WTC11 (cell line): ENCODE measurements at regions not wholly inside any gene's neighbourhood (a gene's known extent, or its start where the extent isn't known, plus 50 kb on each side); places are given as distances from the start of the nearest gene placed in this dataset.
"Not testable (repeated sequence)": the region's sequence is repeated elsewhere in the genome, so short reads cannot be mapped to it uniquely, and the experiment has no call there.

Source experiments
- ATAC-seq: fragments of 200-7000 bp; cut with Tn5 transposase; 2 replicates; pipeline ENCODE4 v1.10.0; 2021; ENCODE audit warnings: mild to moderate bottlenecking, moderate library complexity
- CTCF ChIA-PET: fragments of 300-600 bp; sonication (Branson Sonifier 250); formaldehyde crosslinking; loops from one replicate; lab custom pipeline; 2021; ENCODE audit warnings: antibody characterized with exemption; lab: Charles Lee
- POLR2A ChIA-PET: fragments of 350-600 bp; sonication (Branson Sonifier 250); formaldehyde crosslinking; loops from one replicate; lab custom pipeline; 2021; ENCODE audit warnings: antibody characterized with exemption; lab: Charles Lee
- DNase-seq: peaks from one replicate; pipeline ENCODE4 v3.0.0; 2021; ENCODE audit warnings: low spot score
- H3K27ac Mint-ChIP-seq: 2 replicates; pipeline ENCODE4 v1.8.0; 2021; ENCODE audit warnings: mixed read lengths
- H3K27me3 Mint-ChIP-seq: 2 replicates; pipeline ENCODE4 v1.8.0; 2021; ENCODE audit warnings: low read depth, mild to moderate bottlenecking, moderate library complexity, mixed read lengths
- H3K36me3 Mint-ChIP-seq: 2 replicates; pipeline ENCODE4 v1.8.0; 2021; ENCODE audit warnings: mixed read lengths
- H3K4me1 Mint-ChIP-seq: 2 replicates; pipeline ENCODE4 v1.8.0; 2022; ENCODE audit warnings: mixed read lengths
- H3K4me3 Mint-ChIP-seq: 2 replicates; pipeline ENCODE4 v1.8.0; 2021; ENCODE audit warnings: mild to moderate bottlenecking, moderate library complexity, mixed read lengths
- H3K9me3 Mint-ChIP-seq: 2 replicates; pipeline ENCODE4 v1.8.0; 2021; ENCODE audit warnings: mixed read lengths
- ELF4 ChIP-seq: sonication (generic); formaldehyde crosslinking; IDR thresholded peaks from 2 replicates; pipeline ENCODE4 v1.8.1; 2022; ENCODE audit warnings: low read depth, mild to moderate bottlenecking, moderate library complexity, missing genetic modification reagents
- ETV6 ChIP-seq: sonication (generic); formaldehyde crosslinking; IDR thresholded peaks from 2 replicates; pipeline ENCODE4 v1.8.1; 2022; ENCODE audit warnings: mild to moderate bottlenecking, missing genetic modification reagents
- GABPB1 ChIP-seq: sonication (generic); formaldehyde crosslinking; IDR thresholded peaks from 2 replicates; pipeline ENCODE4 v1.8.1; 2023; ENCODE audit warnings: mild to moderate bottlenecking, missing genetic modification reagents
- HMGA2 ChIP-seq: fragments of 250-450 bp; sonication (Bioruptor Pico); IDR thresholded peaks from 2 replicates; pipeline ENCODE4 v1.4.0; 2021; ENCODE audit warnings: mild to moderate bottlenecking, moderate library complexity
- JAZF1 ChIP-seq: fragments of 250-450 bp; sonication (Bioruptor Pico); IDR thresholded peaks from 2 replicates; pipeline ENCODE4 v1.9.0; 2021; ENCODE audit warnings: moderate library complexity, mild to moderate bottlenecking, inconsistent platforms
- JUN ChIP-seq: sonication (generic); formaldehyde crosslinking; IDR thresholded peaks from 2 replicates; pipeline ENCODE4 v1.8.0; 2023; ENCODE audit warnings: mild to moderate bottlenecking, missing genetic modification reagents
- NFYB ChIP-seq: sonication (generic); formaldehyde crosslinking; conservative IDR thresholded peaks from 2 replicates; pipeline ENCODE4 v1.8.0; 2022; ENCODE audit warnings: low read depth, missing genetic modification reagents
- OVOL2 ChIP-seq: fragments of 250-450 bp; sonication (Bioruptor Pico); IDR thresholded peaks from 2 replicates; pipeline ENCODE4 v1.9.0; 2021; ENCODE audit warnings: mild to moderate bottlenecking, borderline replicate concordance
- SMAD3 ChIP-seq: sonication (generic); formaldehyde crosslinking; IDR thresholded peaks from 2 replicates; pipeline ENCODE4 v1.8.0; 2022; ENCODE audit warnings: missing genetic modification reagents, mild to moderate bottlenecking, borderline replicate concordance
- SMAD4 ChIP-seq: sonication (generic); formaldehyde crosslinking; IDR thresholded peaks from 2 replicates; pipeline ENCODE4 v1.8.0; 2022; ENCODE audit warnings: mild to moderate bottlenecking, missing genetic modification reagents
- TP53 ChIP-seq: sonication (generic); formaldehyde crosslinking; IDR thresholded peaks from 2 replicates; pipeline ENCODE4 v1.8.1; 2023; ENCODE audit warnings: mild to moderate bottlenecking, missing genetic modification reagents
- ZNF121 ChIP-seq: sonication (generic); formaldehyde crosslinking; IDR thresholded peaks from 2 replicates; pipeline ENCODE4 v1.8.0; 2023; ENCODE audit warnings: missing genetic modification reagents
- TF ChIP-seq, protein P1 (sequence below): fragments of 250-450 bp; sonication (Bioruptor Pico); IDR thresholded peaks from 2 replicates; pipeline ENCODE4 v1.8.0; 2021; ENCODE audit warnings: mild to moderate bottlenecking
- TF ChIP-seq, protein P2 (sequence below): sonication (generic); formaldehyde crosslinking; IDR thresholded peaks from 2 replicates; pipeline ENCODE4 v1.8.1; 2022; ENCODE audit warnings: mild to moderate bottlenecking, moderate library complexity, missing genetic modification reagents
- TF ChIP-seq, protein P3 (sequence below): sonication (generic); formaldehyde crosslinking; IDR thresholded peaks from 2 replicates; pipeline ENCODE4 v1.8.1; 2022; ENCODE audit warnings: low read depth, mild to moderate bottlenecking, moderate library complexity, missing genetic modification reagents, borderline replicate concordance
- TF ChIP-seq, protein P4 (sequence below): fragments of 250-450 bp; sonication (Bioruptor Pico); IDR thresholded peaks from 2 replicates; pipeline ENCODE4 v1.9.0; 2021; ENCODE audit warnings: mild to moderate bottlenecking
- TF ChIP-seq, protein P5 (sequence below): fragments of 250-450 bp; sonication (Bioruptor Pico); IDR thresholded peaks from 2 replicates; pipeline ENCODE4 v2.1.2; 2022; ENCODE audit warnings: mild to moderate bottlenecking, moderate library complexity
- TF ChIP-seq, protein P6 (sequence below): sonication (generic); formaldehyde crosslinking; IDR thresholded peaks from 2 replicates; pipeline ENCODE4 v1.8.1; 2022; ENCODE audit warnings: missing genetic modification reagents, borderline replicate concordance
- TF ChIP-seq, protein P7 (sequence below): sonication (generic); formaldehyde crosslinking; IDR thresholded peaks from 2 replicates; pipeline ENCODE4 v1.8.0; 2022; ENCODE audit warnings: mild to moderate bottlenecking, missing genetic modification reagents
- TF ChIP-seq, protein P8 (sequence below): sonication (generic); formaldehyde crosslinking; IDR thresholded peaks from 2 replicates; pipeline ENCODE4 v1.8.0; 2022; ENCODE audit warnings: mild to moderate bottlenecking, missing genetic modification reagents

DNA sequence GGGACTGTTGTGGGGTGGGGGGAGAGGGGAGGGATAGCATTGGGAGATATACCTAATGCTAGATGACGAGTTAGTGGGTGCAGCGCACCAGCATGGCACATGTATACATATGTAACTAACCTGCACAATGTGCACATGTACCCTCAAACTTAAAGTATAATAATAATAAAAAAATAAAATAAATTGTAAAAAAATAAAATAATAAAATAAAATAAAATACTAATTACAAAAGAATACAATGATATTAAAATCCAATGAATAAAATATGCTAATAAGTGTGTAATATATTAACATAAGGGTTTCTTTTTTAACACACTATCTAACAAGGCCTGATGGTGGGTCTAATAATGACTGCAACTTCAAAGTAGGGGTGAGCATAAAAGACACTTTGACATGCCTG, 177.6 kb downstream of the CPEB2 start:
- ATAC-seq, DNase-seq, H3K27me3 Mint-ChIP-seq, H3K27ac Mint-ChIP-seq, CTCF ChIA-PET, H3K36me3 Mint-ChIP-seq, H3K4me3 Mint-ChIP-seq, H3K4me1 Mint-ChIP-seq, POLR2A ChIA-PET: not testable (repeated sequence)
- peaks cover 25% of the 10 kb centered on the region for H3K9me3 Mint-ChIP-seq
- TF ChIP-seq HMGA2 (CRISPR knock-in tag) = peak; percentile 97

DNA sequence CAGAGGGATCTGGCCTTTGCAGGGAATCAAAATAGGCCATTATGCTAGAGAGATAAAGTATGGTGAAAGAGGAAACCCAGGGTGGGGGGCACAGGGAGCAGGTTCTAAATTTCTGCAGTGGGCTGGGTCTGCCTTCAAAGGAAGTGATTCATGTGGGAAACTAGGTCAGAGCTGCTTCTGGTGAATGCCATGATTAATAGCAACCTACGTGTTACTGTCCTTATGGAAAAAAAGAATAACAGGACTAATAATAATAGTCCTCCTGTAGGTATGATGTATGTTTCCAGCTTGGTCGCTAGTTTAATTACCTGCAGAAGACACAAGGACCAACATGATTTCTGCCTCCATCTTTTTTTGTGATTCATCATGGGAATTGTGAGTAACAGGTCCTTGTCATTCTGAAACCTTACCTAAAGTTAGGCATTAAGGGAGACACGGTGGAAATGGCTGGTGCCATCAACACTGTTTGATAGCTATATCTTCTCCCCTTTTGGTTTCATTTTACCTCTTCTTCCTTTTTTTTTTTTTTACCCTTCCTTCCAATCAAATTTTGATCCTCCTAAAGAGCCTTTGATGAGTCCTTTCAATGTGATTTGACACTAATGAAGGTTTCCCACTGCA, 180.4 kb downstream of the CPEB2 start:
- TF ChIP-seq JAZF1 (no peak), OVOL2 (CRISPR knock-in tag) (no peak), JUN (CRISPR knock-in tag) (no peak), ZNF121 (CRISPR knock-in tag) (no peak), SMAD4 (CRISPR knock-in tag) (no peak), GABPB1 (no peak)
- TF ChIP-seq, protein P1, sequence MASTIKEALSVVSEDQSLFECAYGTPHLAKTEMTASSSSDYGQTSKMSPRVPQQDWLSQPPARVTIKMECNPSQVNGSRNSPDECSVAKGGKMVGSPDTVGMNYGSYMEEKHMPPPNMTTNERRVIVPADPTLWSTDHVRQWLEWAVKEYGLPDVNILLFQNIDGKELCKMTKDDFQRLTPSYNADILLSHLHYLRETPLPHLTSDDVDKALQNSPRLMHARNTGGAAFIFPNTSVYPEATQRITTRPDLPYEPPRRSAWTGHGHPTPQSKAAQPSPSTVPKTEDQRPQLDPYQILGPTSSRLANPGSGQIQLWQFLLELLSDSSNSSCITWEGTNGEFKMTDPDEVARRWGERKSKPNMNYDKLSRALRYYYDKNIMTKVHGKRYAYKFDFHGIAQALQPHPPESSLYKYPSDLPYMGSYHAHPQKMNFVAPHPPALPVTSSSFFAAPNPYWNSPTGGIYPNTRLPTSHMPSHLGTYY = no peak
- TF ChIP-seq, protein P2, sequence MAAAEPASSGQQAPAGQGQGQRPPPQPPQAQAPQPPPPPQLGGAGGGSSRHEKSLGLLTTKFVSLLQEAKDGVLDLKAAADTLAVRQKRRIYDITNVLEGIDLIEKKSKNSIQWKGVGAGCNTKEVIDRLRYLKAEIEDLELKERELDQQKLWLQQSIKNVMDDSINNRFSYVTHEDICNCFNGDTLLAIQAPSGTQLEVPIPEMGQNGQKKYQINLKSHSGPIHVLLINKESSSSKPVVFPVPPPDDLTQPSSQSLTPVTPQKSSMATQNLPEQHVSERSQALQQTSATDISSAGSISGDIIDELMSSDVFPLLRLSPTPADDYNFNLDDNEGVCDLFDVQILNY (CRISPR knock-in tag) = no peak
- TF ChIP-seq, protein P3, sequence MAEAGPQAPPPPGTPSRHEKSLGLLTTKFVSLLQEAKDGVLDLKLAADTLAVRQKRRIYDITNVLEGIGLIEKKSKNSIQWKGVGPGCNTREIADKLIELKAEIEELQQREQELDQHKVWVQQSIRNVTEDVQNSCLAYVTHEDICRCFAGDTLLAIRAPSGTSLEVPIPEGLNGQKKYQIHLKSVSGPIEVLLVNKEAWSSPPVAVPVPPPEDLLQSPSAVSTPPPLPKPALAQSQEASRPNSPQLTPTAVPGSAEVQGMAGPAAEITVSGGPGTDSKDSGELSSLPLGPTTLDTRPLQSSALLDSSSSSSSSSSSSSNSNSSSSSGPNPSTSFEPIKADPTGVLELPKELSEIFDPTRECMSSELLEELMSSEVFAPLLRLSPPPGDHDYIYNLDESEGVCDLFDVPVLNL (CRISPR knock-in tag) = no peak
- TF ChIP-seq, protein P4, sequence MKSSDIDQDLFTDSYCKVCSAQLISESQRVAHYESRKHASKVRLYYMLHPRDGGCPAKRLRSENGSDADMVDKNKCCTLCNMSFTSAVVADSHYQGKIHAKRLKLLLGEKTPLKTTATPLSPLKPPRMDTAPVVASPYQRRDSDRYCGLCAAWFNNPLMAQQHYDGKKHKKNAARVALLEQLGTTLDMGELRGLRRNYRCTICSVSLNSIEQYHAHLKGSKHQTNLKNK (CRISPR knock-in tag) = no peak
- TF ChIP-seq, protein P5, sequence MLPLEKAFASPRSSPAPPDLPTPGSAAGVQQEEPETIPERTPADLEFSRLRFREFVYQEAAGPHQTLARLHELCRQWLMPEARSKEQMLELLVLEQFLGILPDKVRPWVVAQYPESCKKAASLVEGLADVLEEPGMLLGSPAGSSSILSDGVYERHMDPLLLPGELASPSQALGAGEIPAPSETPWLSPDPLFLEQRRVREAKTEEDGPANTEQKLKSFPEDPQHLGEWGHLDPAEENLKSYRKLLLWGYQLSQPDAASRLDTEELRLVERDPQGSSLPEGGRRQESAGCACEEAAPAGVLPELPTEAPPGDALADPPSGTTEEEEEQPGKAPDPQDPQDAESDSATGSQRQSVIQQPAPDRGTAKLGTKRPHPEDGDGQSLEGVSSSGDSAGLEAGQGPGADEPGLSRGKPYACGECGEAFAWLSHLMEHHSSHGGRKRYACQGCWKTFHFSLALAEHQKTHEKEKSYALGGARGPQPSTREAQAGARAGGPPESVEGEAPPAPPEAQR (CRISPR knock-in tag) = no peak
- TF ChIP-seq, all 79 proteins: peak for 0
- DNase-seq (no peak), ATAC-seq (no peak)
- H3K4me1 Mint-ChIP-seq = peaks cover 13% of the 10 kb centered on the region
- H3K4me3 Mint-ChIP-seq = no peak overlapping the region
- H3K9me3 Mint-ChIP-seq = peaks cover 38% of the 10 kb centered on the region
- POLR2A ChIA-PET = no interaction called here
- CTCF ChIA-PET = no interaction called here
- H3K27me3 Mint-ChIP-seq = no peaks in the 10 kb centered on the region
- H3K27ac Mint-ChIP-seq = no peak overlapping the region
- peaks cover 2% of the 10 kb centered on the region for H3K36me3 Mint-ChIP-seq

DNA sequence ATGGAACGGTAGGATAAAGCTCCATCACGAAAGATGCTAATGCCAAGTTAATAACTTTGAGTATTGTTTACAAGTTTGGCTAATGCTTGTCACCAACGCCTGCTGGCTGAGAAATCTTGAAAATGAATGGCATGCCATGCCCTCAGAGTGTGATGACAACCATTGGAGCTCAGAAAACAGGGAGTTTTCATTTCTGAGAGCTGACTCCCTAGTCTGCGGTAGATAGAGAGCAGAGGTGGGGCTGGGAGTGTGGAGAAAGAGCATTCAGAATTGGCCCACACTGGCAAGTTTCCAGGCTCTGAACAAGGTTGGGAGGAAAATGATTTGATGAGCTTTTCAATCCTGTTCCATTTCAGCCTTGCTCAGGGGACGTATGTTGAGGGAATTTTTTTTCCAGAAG, 183.9 kb downstream of the CPEB2 start:
- ATAC-seq = no peak
- POLR2A ChIA-PET = no interaction called here
- H3K27ac Mint-ChIP-seq = no peak overlapping the region
- TF ChIP-seq, protein P6, sequence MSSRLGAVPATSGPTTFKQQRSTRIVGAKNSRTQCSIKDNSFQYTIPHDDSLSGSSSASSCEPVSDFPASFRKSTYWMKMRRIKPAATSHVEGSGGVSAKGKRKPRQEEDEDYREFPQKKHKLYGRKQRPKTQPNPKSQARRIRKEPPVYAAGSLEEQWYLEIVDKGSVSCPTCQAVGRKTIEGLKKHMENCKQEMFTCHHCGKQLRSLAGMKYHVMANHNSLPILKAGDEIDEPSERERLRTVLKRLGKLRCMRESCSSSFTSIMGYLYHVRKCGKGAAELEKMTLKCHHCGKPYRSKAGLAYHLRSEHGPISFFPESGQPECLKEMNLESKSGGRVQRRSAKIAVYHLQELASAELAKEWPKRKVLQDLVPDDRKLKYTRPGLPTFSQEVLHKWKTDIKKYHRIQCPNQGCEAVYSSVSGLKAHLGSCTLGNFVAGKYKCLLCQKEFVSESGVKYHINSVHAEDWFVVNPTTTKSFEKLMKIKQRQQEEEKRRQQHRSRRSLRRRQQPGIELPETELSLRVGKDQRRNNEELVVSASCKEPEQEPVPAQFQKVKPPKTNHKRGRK = no peak
- TF ChIP-seq, protein P5 (CRISPR knock-in tag) = no peak
- TF ChIP-seq SMAD3 (CRISPR knock-in tag) = no peak
- no peak for TF ChIP-seq TP53 (CRISPR knock-in tag)
- TF ChIP-seq ETV6 (CRISPR knock-in tag) = no peak
- no peak for TF ChIP-seq NFYB (CRISPR knock-in tag)
- TF ChIP-seq, protein P7, sequence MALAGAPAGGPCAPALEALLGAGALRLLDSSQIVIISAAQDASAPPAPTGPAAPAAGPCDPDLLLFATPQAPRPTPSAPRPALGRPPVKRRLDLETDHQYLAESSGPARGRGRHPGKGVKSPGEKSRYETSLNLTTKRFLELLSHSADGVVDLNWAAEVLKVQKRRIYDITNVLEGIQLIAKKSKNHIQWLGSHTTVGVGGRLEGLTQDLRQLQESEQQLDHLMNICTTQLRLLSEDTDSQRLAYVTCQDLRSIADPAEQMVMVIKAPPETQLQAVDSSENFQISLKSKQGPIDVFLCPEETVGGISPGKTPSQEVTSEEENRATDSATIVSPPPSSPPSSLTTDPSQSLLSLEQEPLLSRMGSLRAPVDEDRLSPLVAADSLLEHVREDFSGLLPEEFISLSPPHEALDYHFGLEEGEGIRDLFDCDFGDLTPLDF (CRISPR knock-in tag) = no peak
- TF ChIP-seq ELF4 (CRISPR knock-in tag) = no peak
- TF ChIP-seq, protein P8, sequence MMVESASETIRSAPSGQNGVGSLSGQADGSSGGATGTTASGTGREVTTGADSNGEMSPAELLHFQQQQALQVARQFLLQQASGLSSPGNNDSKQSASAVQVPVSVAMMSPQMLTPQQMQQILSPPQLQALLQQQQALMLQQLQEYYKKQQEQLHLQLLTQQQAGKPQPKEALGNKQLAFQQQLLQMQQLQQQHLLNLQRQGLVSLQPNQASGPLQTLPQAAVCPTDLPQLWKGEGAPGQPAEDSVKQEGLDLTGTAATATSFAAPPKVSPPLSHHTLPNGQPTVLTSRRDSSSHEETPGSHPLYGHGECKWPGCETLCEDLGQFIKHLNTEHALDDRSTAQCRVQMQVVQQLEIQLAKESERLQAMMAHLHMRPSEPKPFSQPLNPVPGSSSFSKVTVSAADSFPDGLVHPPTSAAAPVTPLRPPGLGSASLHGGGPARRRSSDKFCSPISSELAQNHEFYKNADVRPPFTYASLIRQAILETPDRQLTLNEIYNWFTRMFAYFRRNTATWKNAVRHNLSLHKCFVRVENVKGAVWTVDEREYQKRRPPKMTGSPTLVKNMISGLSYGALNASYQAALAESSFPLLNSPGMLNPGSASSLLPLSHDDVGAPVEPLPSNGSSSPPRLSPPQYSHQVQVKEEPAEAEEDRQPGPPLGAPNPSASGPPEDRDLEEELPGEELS (CRISPR knock-in tag) = no peak

More for the DNA sequence above, 183.9 kb downstream of the CPEB2 start:
- DNase-seq = no peak
- Mint-ChIP-seq H3K27me3 (no peaks in the 10 kb centered on the region), H3K9me3 (peaks cover 38% of the 10 kb centered on the region), H3K36me3 (peaks cover 11% of the 10 kb centered on the region), H3K4me3 (no peak overlapping the region), H3K4me1 (peaks cover 22% of the 10 kb centered on the region)
- CTCF ChIA-PET = interaction anchor here (1.5 kb wide), 1 partner anchor 10 kb away, joined by 6 read pairs; no protein-coding TSS in a partner anchor
